Ascending aorta (tissue), 2 donors: ENCODE measurements at regions not wholly inside any gene's neighbourhood (a gene's known extent, or its start where the extent isn't known, plus 50 kb on each side); places are given as distances from the start of the nearest gene placed in this dataset.

Source experiments
- DNase-seq, 2 donors: peaks; one replicate each; pipeline ENCODE4 v3.0.0-alpha.2; 2019; ENCODE audit warnings: low spot score in 2 of 2
- H3K27ac ChIP-seq, 2 donors: fragments of 200-600 bp; sonication (generic); one replicate each; pipeline ENCODE4 v1.5.1; 2016 to 2017; ENCODE audit warnings: mild to moderate bottlenecking in 1 of 2
- H3K27me3 ChIP-seq: fragments of 200-600 bp; sonication (generic); one replicate; pipeline ENCODE4 v1.5.1; 2017
- H3K36me3 ChIP-seq, 2 donors: fragments of 200-600 bp; sonication (generic); one replicate each; pipeline ENCODE4 v1.5.1; 2016
- H3K4me1 ChIP-seq, 2 donors: fragments of 200-600 bp; sonication (generic); one replicate each; pipeline ENCODE4 v1.5.1; 2016 to 2017; ENCODE audit warnings: mild to moderate bottlenecking in 1 of 2
- H3K4me3 ChIP-seq, 2 donors: fragments of 200-600 bp; sonication (generic); one replicate each; pipeline ENCODE4 v1.5.1; 2016 to 2017; ENCODE audit warnings: mild to moderate bottlenecking in 1 of 2
- H3K9me3 ChIP-seq, 2 donors: fragments of 200-600 bp; sonication (generic); one replicate each; pipeline ENCODE4 v1.5.1; 2016
- CTCF ChIP-seq, 3 experiments: fragments of 200-600 bp in 2 of 3; fragments of 450-650 bp in 1 of 3; sonication (generic) in 2 of 3; IDR thresholded peaks; one replicate each; pipeline ENCODE4 v1.5.1; 2016 to 2019; ENCODE audit warnings: antibody characterized with exemption in 3 of 3, mild to moderate bottlenecking in 1 of 3, moderate library complexity in 1 of 3
- intact Hi-C: fragments of 100-400 bp; cut with DNase I; formaldehyde crosslinking; loops from one replicate; pipeline ENCODE4 v1.15.1; 2023

GRCh38 chr9:135009794-135010585 lies 77.5 kb upstream of the OLFM1 start:
- no peaks in the 10 kb centered on the region for H3K27me3 ChIP-seq
- intact Hi-C loops: no loop called here
- TF ChIP-seq CTCF (IDR thresholded peaks at IDR 0.05): no peak

GRCh38 chr9:135010586-135010860 lies 76.9 kb upstream of the OLFM1 start:
- Histone ChIP-seq H3K4me3 (no peak overlapping the region), H3K27me3 (no peaks in the 10 kb centered on the region), H3K4me1 (no peaks in the 10 kb centered on the region), H3K27ac (no peak overlapping the region), H3K36me3 (no peaks in the 10 kb centered on the region), H3K9me3 (no peaks in the 10 kb centered on the region)
- intact Hi-C loops: no loop called here
- DNase-seq: no peak
- TF ChIP-seq CTCF (IDR thresholded peaks at IDR 0.05): no peak

More at GRCh38 chr9:135009794-135010585, 77.5 kb upstream of the OLFM1 start:
- H3K4me1 ChIP-seq: no peaks in the 10 kb centered on the region
- no peaks in the 10 kb centered on the region for H3K36me3 ChIP-seq
- no peak for DNase-seq
- no peaks in the 10 kb centered on the region for H3K9me3 ChIP-seq
- H3K27ac ChIP-seq: no peak overlapping the region
- H3K4me3 ChIP-seq: no peak overlapping the region

GRCh38 chr9:135010921-135011320 lies 76.5 kb upstream of the OLFM1 start:
- H3K4me1 ChIP-seq: no peaks in the 10 kb centered on the region
- DNase-seq: no peak
- TF ChIP-seq CTCF (IDR thresholded peaks at IDR 0.05): no peak

GRCh38 chr9:135012166-135012565 lies 75.3 kb upstream of the OLFM1 start:
- intact Hi-C loops: no loop called here
- H3K4me1 ChIP-seq: no peaks in the 10 kb centered on the region
- no peak for TF ChIP-seq CTCF (IDR thresholded peaks at IDR 0.05)
- H3K36me3 ChIP-seq: no peaks in the 10 kb centered on the region
- H3K27ac ChIP-seq: no peak overlapping the region
- DNase-seq: no peak
- H3K27me3 ChIP-seq: no peaks in the 10 kb centered on the region
- no peak overlapping the region for H3K4me3 ChIP-seq
- no peaks in the 10 kb centered on the region for H3K9me3 ChIP-seq

More at GRCh38 chr9:135010921-135011320, 76.5 kb upstream of the OLFM1 start:
- Histone ChIP-seq H3K27me3 (no peaks in the 10 kb centered on the region), H3K9me3 (no peaks in the 10 kb centered on the region), H3K27ac (no peak overlapping the region), H3K4me3 (no peak overlapping the region), H3K36me3 (no peaks in the 10 kb centered on the region)
- intact Hi-C loops: no loop called here

- H3K27me3 ChIP-seq: no peaks in the 10 kb centered on the region
- DNase-seq: no peak
- TF ChIP-seq CTCF (IDR thresholded peaks at IDR 0.05): no peak
- H3K4me3 ChIP-seq: no peak overlapping the region
- intact Hi-C loops: no loop called here
- no peak overlapping the region for H3K27ac ChIP-seq
- no peaks in the 10 kb centered on the region for H3K9me3 ChIP-seq
- no peaks in the 10 kb centered on the region for H3K4me1 ChIP-seq
- no peaks in the 10 kb centered on the region for H3K36me3 ChIP-seq
These were observed 73.0 kb upstream of the OLFM1 start for GRCh38 chr9:135014311-135015010.
